Body of pancreas (tissue), 4 donors: ENCODE measurements at regions not wholly inside any gene's neighbourhood (a gene's known extent, or its start where the extent isn't known, plus 50 kb on each side); places are given as distances from the start of the nearest gene placed in this dataset.
"Not testable (repeated sequence)": the region's sequence is repeated elsewhere in the genome, so short reads cannot be mapped to it uniquely, and the experiment has no call there.

Source experiments
- ATAC-seq: fragments of 150-250 bp; one replicate; pipeline ENCODE4 v1.9.1; 2016
- DNase-seq, 4 donors: peaks; one replicate each; pipeline ENCODE4 v3.0.0-alpha.2; 2019
- H3K27ac ChIP-seq, 4 donors: fragments of 200-600 bp; sonication (generic); 1 replicate in 3 of 4; 2 replicates in 1 of 4; pipeline versions ENCODE4 v1.5.1 to v1.6.1; 2016 to 2019; ENCODE audit warnings: mild to moderate bottlenecking in 1 of 4, mixed read lengths in 1 of 4, moderate library complexity in 1 of 4
- H3K27me3 ChIP-seq, 2 donors: fragments of 200-600 bp; sonication (generic); one replicate each; pipeline ENCODE4 v1.6.0; 2016; ENCODE audit warnings: mild to moderate bottlenecking in 1 of 2
- H3K36me3 ChIP-seq, 2 donors: fragments of 200-600 bp; sonication (generic); replicated peaks in 1 of 2; 2 replicates each; pipeline ENCODE4 v1.5.1; 2016; ENCODE audit warnings: low read depth in 2 of 2; ENCODE audit not compliant: insufficient read depth in 1 of 2
- H3K4me1 ChIP-seq: fragments of 200-600 bp; sonication (generic); one replicate; pipeline ENCODE4 v1.6.0; 2016
- H3K4me3 ChIP-seq, 2 donors: fragments of 200-600 bp; sonication (generic); 1 replicate in 1 of 2; 2 replicates in 1 of 2; pipeline ENCODE4 v1.5.1; 2016 to 2019
- H3K9me3 ChIP-seq, 3 donors: fragments of 200-600 bp; sonication (generic); 1 replicate in 2 of 3; 2 replicates in 1 of 3; pipeline ENCODE4 v1.5.1; 2016
- CTCF ChIP-seq, 7 experiments: fragments of 450-650 bp in 4 of 7; fragments of 200-600 bp in 3 of 7; sonication (generic) in 3 of 7; IDR thresholded peaks; one replicate each; pipeline ENCODE4 v1.5.1; 2016 to 2019; ENCODE audit warnings: antibody characterized with exemption in 7 of 7
- POLR2A ChIP-seq, 3 donors: fragments of 450-650 bp; IDR thresholded peaks; one replicate each; pipeline ENCODE4 v1.6.1; 2016; ENCODE audit warnings: antibody characterized with exemption in 3 of 3, mild to moderate bottlenecking in 2 of 3
- WGBS, 2 donors: methylation state at CpG; one replicate each; pipeline ENCODE4 v1.1.5; 2017; 5-methylcytosine and 5-hydroxymethylcytosine counted together
- intact Hi-C: fragments of 100-400 bp; cut with DNase I; formaldehyde crosslinking; loops from one replicate; pipeline ENCODE4 v1.15.1; 2023

- DNase-seq = no peak
- WGBS, 2 donors = 44% methylated on average over 2 of the region's 2 CpGs; no CpG with 5 or more reads in 1 of the 2 donors
- intact Hi-C loops = no loop called here
- Histone ChIP-seq H3K27me3 (no peaks in the 10 kb centered on the region), H3K9me3 (no peaks in the 10 kb centered on the region), H3K4me3 (no peak overlapping the region), H3K4me1 (no peaks in the 10 kb centered on the region), H3K36me3 (no peaks in the 10 kb centered on the region), H3K27ac (no peak overlapping the region)
- no peak for TF ChIP-seq CTCF (IDR thresholded peaks at IDR 0.05)
- TF ChIP-seq POLR2A (IDR thresholded peaks at IDR 0.05) = no peak
- no peak for ATAC-seq
Measured at GRCh38 chr11:28792856-28793255, 684.7 kb downstream of the METTL15 start.

GRCh38 chr11:28787897-28788296 lies 679.7 kb downstream of the METTL15 start:
- H3K27me3 ChIP-seq, H3K36me3 ChIP-seq, ATAC-seq, H3K9me3 ChIP-seq, H3K27ac ChIP-seq, intact Hi-C loops, H3K4me3 ChIP-seq, DNase-seq, H3K4me1 ChIP-seq: not testable (repeated sequence)
- WGBS, 2 donors = 44 to 50% methylated on average over 2 of the region's 2 CpGs

GRCh38 chr11:28777126-28777525 lies 668.9 kb downstream of the METTL15 start:
- DNase-seq (no peak), ATAC-seq (no peak)
- no peak overlapping the region for H3K4me3 ChIP-seq
- no peaks in the 10 kb centered on the region for H3K27me3 ChIP-seq
- H3K9me3 ChIP-seq = no peaks in the 10 kb centered on the region
- intact Hi-C loops = no loop called here
- 68 to 75% methylated on average over 6 of the region's 6 CpGs for WGBS, 2 donors
- no peaks in the 10 kb centered on the region for H3K4me1 ChIP-seq
- H3K36me3 ChIP-seq = no peaks in the 10 kb centered on the region
- no peak for TF ChIP-seq POLR2A (IDR thresholded peaks at IDR 0.05)
- TF ChIP-seq CTCF (IDR thresholded peaks at IDR 0.05) = no peak
- no peak overlapping the region for H3K27ac ChIP-seq

GRCh38 chr11:28773606-28774005 lies 665.4 kb downstream of the METTL15 start:
- no peak for DNase-seq
- Histone ChIP-seq H3K4me1 (no peaks in the 10 kb centered on the region), H3K9me3 (no peaks in the 10 kb centered on the region), H3K27ac (no peak overlapping the region), H3K36me3 (no peaks in the 10 kb centered on the region), H3K27me3 (no peaks in the 10 kb centered on the region), H3K4me3 (no peak overlapping the region)
- ATAC-seq = no peak
- TF ChIP-seq CTCF (IDR thresholded peaks at IDR 0.05) (no peak), POLR2A (IDR thresholded peaks at IDR 0.05) (no peak)
- intact Hi-C loops = no loop called here
- 80% methylated on average over 1 of the region's 1 CpG; no CpG with 5 or more reads in 1 of the 2 donors for WGBS, 2 donors

GRCh38 chr11:28770806-28771205 lies 662.6 kb downstream of the METTL15 start:
- Histone ChIP-seq H3K27ac (no peak overlapping the region), H3K4me1 (no peaks in the 10 kb centered on the region), H3K27me3 (no peaks in the 10 kb centered on the region), H3K9me3 (no peaks in the 10 kb centered on the region), H3K4me3 (no peak overlapping the region), H3K36me3 (no peaks in the 10 kb centered on the region)
- TF ChIP-seq POLR2A (IDR thresholded peaks at IDR 0.05) = no peak
- intact Hi-C loops = no loop called here
- DNase-seq (no peak), ATAC-seq (no peak)
- WGBS, 2 donors = 52 to 58% methylated on average over 1 of the region's 1 CpG

- intact Hi-C loops = no loop called here
- 70 to 73% methylated on average over 1 of the region's 1 CpG for WGBS, 2 donors
Measured at GRCh38 chr11:28767574-28767973, 659.4 kb downstream of the METTL15 start.

More at GRCh38 chr11:28767574-28767973, 659.4 kb downstream of the METTL15 start:
- H3K4me3 ChIP-seq = no peak overlapping the region
- TF ChIP-seq POLR2A (IDR thresholded peaks at IDR 0.05) = no peak
- no peak for TF ChIP-seq CTCF (IDR thresholded peaks at IDR 0.05)
- no peaks in the 10 kb centered on the region for H3K27me3 ChIP-seq
- no peaks in the 10 kb centered on the region for H3K4me1 ChIP-seq
- DNase-seq = no peak
- H3K27ac ChIP-seq = no peak overlapping the region
- no peaks in the 10 kb centered on the region for H3K9me3 ChIP-seq
- H3K36me3 ChIP-seq = no peaks in the 10 kb centered on the region
- ATAC-seq = no peak
